ENCODE measurements at regions not wholly inside any gene's neighbourhood (a gene's known extent, or its start where the extent isn't known, plus 50 kb on each side); places are given as distances from the start of the nearest gene placed in this dataset.
"Not testable (repeated sequence)": the region's sequence is repeated elsewhere in the genome, so short reads cannot be mapped to it uniquely, and the experiment has no call there.

GRCh38 chr3:145333427-145333826, 827.6 kb downstream of the PLOD2 start:
- H4K91ac ChIP-seq (ENCODE audit: low read length); H3K23ac ChIP-seq (ENCODE audit: low read length in 2 of 2); H2BK120ac ChIP-seq (ENCODE audit: low read depth, low read length); H4K8ac ChIP-seq (ENCODE audit: low read length); H2BK5ac ChIP-seq (ENCODE audit: low read depth, low read length, poor library complexity, severe bottlenecking); H2AFZ ChIP-seq (ENCODE audit: low read depth, low read length); H3K79me1 ChIP-seq (replicated peaks; ENCODE audit: low read length, poor library complexity, severe bottlenecking); H3K27me3 ChIP-seq (ENCODE audit: control insufficient read depth in 1 of 2, insufficient read depth in 1 of 2, low read length in 2 of 2); H3K36me3 ChIP-seq (ENCODE audit: control insufficient read depth in 1 of 2, insufficient read depth in 2 of 2, low read depth in 1 of 2, low read length in 2 of 2); H3K4ac ChIP-seq (ENCODE audit: low read depth in 1 of 2, low read length in 2 of 2); H2BK12ac ChIP-seq (ENCODE audit: low read length in 2 of 2); H3K4me1 ChIP-seq (ENCODE audit: control insufficient read depth, insufficient read depth, low read depth, low read length); H3K9me3 ChIP-seq (ENCODE audit: control insufficient read depth, low read length); H2BK15ac ChIP-seq (ENCODE audit: low read depth, poor library complexity, severe bottlenecking); H3K4me3 ChIP-seq (ENCODE audit: insufficient read depth in 1 of 2, low read depth in 1 of 2, low read length in 2 of 2); H3K14ac ChIP-seq (ENCODE audit: low read length in 2 of 2); H3K4me2 ChIP-seq (ENCODE audit: low read length, poor library complexity, severe bottlenecking); H2AK5ac ChIP-seq (ENCODE audit: low read length, severe bottlenecking); DNase-seq; H3K9ac ChIP-seq (ENCODE audit: low read length); H3K18ac ChIP-seq (ENCODE audit: low read depth in 1 of 2, low read length in 2 of 2); H3K27ac ChIP-seq (ENCODE audit: low read length, poor library complexity, severe bottlenecking): not testable (repeated sequence)
- WGBS, result 95% methylated on average over 21 of the region's 31 CpGs

GRCh38 chr3:145333931-145334330, 827.1 kb downstream of the PLOD2 start:
- Histone ChIP-seq H3K9me3 (ENCODE audit: control insufficient read depth, low read length) (no peaks in the 10 kb centered on the region), H2AFZ (ENCODE audit: low read depth, low read length) (no peak overlapping the region), H3K27me3 (ENCODE audit: control insufficient read depth in 1 of 2, insufficient read depth in 1 of 2, low read length in 2 of 2) (no peaks in the 10 kb centered on the region), H3K4me1 (ENCODE audit: control insufficient read depth, insufficient read depth, low read depth, low read length) (no peaks in the 10 kb centered on the region), H3K9ac (ENCODE audit: low read length) (no peak overlapping the region), H3K4ac (ENCODE audit: low read depth in 1 of 2, low read length in 2 of 2) (no peak overlapping the region), H3K4me2 (ENCODE audit: low read length, poor library complexity, severe bottlenecking) (no peak overlapping the region), H2BK15ac (ENCODE audit: low read depth, poor library complexity, severe bottlenecking) (no peak overlapping the region), H3K23ac (ENCODE audit: low read length in 2 of 2) (no peak overlapping the region), H3K36me3 (ENCODE audit: control insufficient read depth in 1 of 2, insufficient read depth in 2 of 2, low read depth in 1 of 2, low read length in 2 of 2) (no peaks in the 10 kb centered on the region), H3K27ac (ENCODE audit: low read length, poor library complexity, severe bottlenecking) (no peak overlapping the region), H4K91ac (ENCODE audit: low read length) (no peak overlapping the region), H2BK120ac (ENCODE audit: low read depth, low read length) (no peak overlapping the region), H2BK12ac (ENCODE audit: low read length in 2 of 2) (no peak overlapping the region), H3K14ac (ENCODE audit: low read length in 2 of 2) (no peak overlapping the region), H3K18ac (ENCODE audit: low read depth in 1 of 2, low read length in 2 of 2) (no peak overlapping the region), H4K8ac (ENCODE audit: low read length) (no peak overlapping the region), H2AK5ac (ENCODE audit: low read length, severe bottlenecking) (no peak overlapping the region), H3K4me3 (ENCODE audit: insufficient read depth in 1 of 2, low read depth in 1 of 2, low read length in 2 of 2) (no peak overlapping the region), H3K79me1 (replicated peaks; ENCODE audit: low read length, poor library complexity, severe bottlenecking) (no peaks in the 10 kb centered on the region), H2BK5ac (ENCODE audit: low read depth, low read length, poor library complexity, severe bottlenecking) (no peak overlapping the region)
- WGBS, result 86% methylated on average over 13 of the region's 13 CpGs
- no peak for DNase-seq

- DNase-seq, result no peak
- H3K23ac ChIP-seq (ENCODE audit: low read length in 2 of 2), result no peak overlapping the region
- no peak overlapping the region for H4K8ac ChIP-seq (ENCODE audit: low read length)
- no peak overlapping the region for H3K27ac ChIP-seq (ENCODE audit: low read length, poor library complexity, severe bottlenecking)
- no peak overlapping the region for H3K14ac ChIP-seq (ENCODE audit: low read length in 2 of 2)
- no peak overlapping the region for H2BK120ac ChIP-seq (ENCODE audit: low read depth, low read length)
- no peaks in the 10 kb centered on the region for H3K79me1 ChIP-seq (replicated peaks; ENCODE audit: low read length, poor library complexity, severe bottlenecking)
- 93% methylated on average over 4 of the region's 4 CpGs for WGBS
- no peak overlapping the region for H3K4ac ChIP-seq (ENCODE audit: low read depth in 1 of 2, low read length in 2 of 2)
- H2BK15ac ChIP-seq (ENCODE audit: low read depth, poor library complexity, severe bottlenecking), result no peak overlapping the region
- H3K27me3 ChIP-seq (ENCODE audit: control insufficient read depth in 1 of 2, insufficient read depth in 1 of 2, low read length in 2 of 2), result no peaks in the 10 kb centered on the region
- H3K4me1 ChIP-seq (ENCODE audit: control insufficient read depth, insufficient read depth, low read depth, low read length), result peaks cover 2% of the 10 kb centered on the region
- H2BK12ac ChIP-seq (ENCODE audit: low read length in 2 of 2), result no peak overlapping the region
- no peak overlapping the region for H2AK5ac ChIP-seq (ENCODE audit: low read length, severe bottlenecking)
- H3K9ac ChIP-seq (ENCODE audit: low read length), result no peak overlapping the region
- H4K91ac ChIP-seq (ENCODE audit: low read length), result no peak overlapping the region
- H3K18ac ChIP-seq (ENCODE audit: low read depth in 1 of 2, low read length in 2 of 2), result no peak overlapping the region
- H3K9me3 ChIP-seq (ENCODE audit: control insufficient read depth, low read length), result peaks cover 50% of the 10 kb centered on the region
- H2BK5ac ChIP-seq (ENCODE audit: low read depth, low read length, poor library complexity, severe bottlenecking), result no peak overlapping the region
- no peak overlapping the region for H3K4me2 ChIP-seq (ENCODE audit: low read length, poor library complexity, severe bottlenecking)
- H3K36me3 ChIP-seq (ENCODE audit: control insufficient read depth in 1 of 2, insufficient read depth in 2 of 2, low read depth in 1 of 2, low read length in 2 of 2), result peaks cover 0 to 3% of the 10 kb centered on the region in 2 experiments
- H3K4me3 ChIP-seq (ENCODE audit: insufficient read depth in 1 of 2, low read depth in 1 of 2, low read length in 2 of 2), result no peak overlapping the region
- H2AFZ ChIP-seq (ENCODE audit: low read depth, low read length), result no peak overlapping the region
Measured at GRCh38 chr3:145355206-145355605, 805.8 kb downstream of the PLOD2 start.

- 75% methylated on average over 5 of the region's 5 CpGs for WGBS
Measured at GRCh38 chr3:145357453-145357852, 803.5 kb downstream of the PLOD2 start.

More at GRCh38 chr3:145357453-145357852, 803.5 kb downstream of the PLOD2 start:
- H4K8ac ChIP-seq (ENCODE audit: low read length), result no peak overlapping the region
- H3K14ac ChIP-seq (ENCODE audit: low read length in 2 of 2), result no peak overlapping the region
- no peaks in the 10 kb centered on the region for H3K79me1 ChIP-seq (replicated peaks; ENCODE audit: low read length, poor library complexity, severe bottlenecking)
- no peak overlapping the region for H2AFZ ChIP-seq (ENCODE audit: low read depth, low read length)
- H4K91ac ChIP-seq (ENCODE audit: low read length), result no peak overlapping the region
- peak overlapping the region; percentile 22 for H2AK5ac ChIP-seq (ENCODE audit: low read length, severe bottlenecking)
- no peak overlapping the region for H3K18ac ChIP-seq (ENCODE audit: low read depth in 1 of 2, low read length in 2 of 2)
- DNase-seq, result no peak
- no peak overlapping the region for H2BK15ac ChIP-seq (ENCODE audit: low read depth, poor library complexity, severe bottlenecking)
- H3K27ac ChIP-seq (ENCODE audit: low read length, poor library complexity, severe bottlenecking), result no peak overlapping the region
- no peak overlapping the region for H3K4ac ChIP-seq (ENCODE audit: low read depth in 1 of 2, low read length in 2 of 2)
- H3K27me3 ChIP-seq (ENCODE audit: control insufficient read depth in 1 of 2, insufficient read depth in 1 of 2, low read length in 2 of 2), result no peaks in the 10 kb centered on the region
- H2BK5ac ChIP-seq (ENCODE audit: low read depth, low read length, poor library complexity, severe bottlenecking), result no peak overlapping the region
- no peak overlapping the region for H3K4me2 ChIP-seq (ENCODE audit: low read length, poor library complexity, severe bottlenecking)
- H3K9me3 ChIP-seq (ENCODE audit: control insufficient read depth, low read length), result peaks cover 50% of the 10 kb centered on the region
- H3K23ac ChIP-seq (ENCODE audit: low read length in 2 of 2), result no peak overlapping the region
- H3K36me3 ChIP-seq (ENCODE audit: control insufficient read depth in 1 of 2, insufficient read depth in 2 of 2, low read depth in 1 of 2, low read length in 2 of 2), result peaks cover 0 to 3% of the 10 kb centered on the region in 2 experiments
- H2BK120ac ChIP-seq (ENCODE audit: low read depth, low read length), result no peak overlapping the region
- H3K4me1 ChIP-seq (ENCODE audit: control insufficient read depth, insufficient read depth, low read depth, low read length), result peaks cover 2% of the 10 kb centered on the region
- no peak overlapping the region for H2BK12ac ChIP-seq (ENCODE audit: low read length in 2 of 2)
- H3K9ac ChIP-seq (ENCODE audit: low read length), result no peak overlapping the region
- no peak overlapping the region for H3K4me3 ChIP-seq (ENCODE audit: insufficient read depth in 1 of 2, low read depth in 1 of 2, low read length in 2 of 2)
